OCI-LY7 (cell line): ENCODE measurements at regions not wholly inside any gene's neighbourhood (a gene's known extent, or its start where the extent isn't known, plus 50 kb on each side); places are given as distances from the start of the nearest gene placed in this dataset.

Source experiments
- BruUV-seq: library from RNA; stranded (reverse); fragments of 400-500 nt; replicated peaks from 2 replicates; lab custom pipeline; 2021; lab: Mats Ljungman, UMichigan
- CTCF ChIA-PET: fragments of 300-600 bp; sonication (Branson Sonifier 250); formaldehyde crosslinking; loops from one replicate; lab custom pipeline; 2022; ENCODE audit warnings: antibody characterized with exemption; ENCODE audit not compliant: unreplicated experiment; lab: Charles Lee
- POLR2A ChIA-PET: fragments of 300-600 bp; sonication (Branson Sonifier 250); formaldehyde crosslinking; loops from one replicate; lab custom pipeline; 2022; ENCODE audit warnings: antibody characterized with exemption; lab: Charles Lee
- DNase-seq: peaks from one replicate; pipeline ENCODE4 v3.0.0-alpha.2; 2015; ENCODE audit warnings: low spot score
- H2AFZ ChIP-seq: fragments of 200-600 bp; sonication (generic), shearing (Covaris generic); 2 replicates; pipeline ENCODE4 v1.6.1; 2014; ENCODE audit warnings: mild to moderate bottlenecking, antibody characterized with exemption, low read length, moderate library complexity
- H3K27ac ChIP-seq: fragments of 200-600 bp; sonication (generic); 2 replicates; pipeline ENCODE4 v1.5.1; 2014; ENCODE audit warnings: mixed run types, low read depth, mild to moderate bottlenecking, moderate library complexity, low read length, inconsistent platforms; ENCODE audit not compliant: poor library complexity, severe bottlenecking
- H3K36me3 ChIP-seq: fragments of 200-600 bp; sonication (generic); 2 replicates; pipeline ENCODE4 v1.6.1; 2014; ENCODE audit warnings: mild to moderate bottlenecking, antibody characterized with exemption, low read length, moderate library complexity, mixed read lengths; ENCODE audit not compliant: insufficient read depth
- H3K4me1 ChIP-seq: fragments of 200-600 bp; sonication (generic); 2 replicates; pipeline ENCODE4 v1.5.1; 2014; ENCODE audit warnings: mild to moderate bottlenecking, low read length; ENCODE audit not compliant: insufficient read depth, poor library complexity, severe bottlenecking
- H3K4me2 ChIP-seq: fragments of 200-600 bp; sonication (generic); 2 replicates; pipeline ENCODE4 v1.6.1; 2014; ENCODE audit warnings: mild to moderate bottlenecking, low read length
- H3K4me3 ChIP-seq: fragments of 200-600 bp; sonication (generic); 2 replicates; pipeline ENCODE4 v1.5.1; 2014; ENCODE audit warnings: mild to moderate bottlenecking, low read depth, low read length; ENCODE audit not compliant: poor library complexity, severe bottlenecking
- H3K79me2 ChIP-seq: fragments of 200-600 bp; sonication (generic); 2 replicates; pipeline ENCODE4 v1.6.1; 2016; ENCODE audit warnings: low read depth, mild to moderate bottlenecking, low read length, moderate library complexity, mixed read lengths; ENCODE audit not compliant: insufficient read depth
- H3K9me2 ChIP-seq: fragments of 200-600 bp; sonication (generic); 2 replicates; pipeline ENCODE4 v1.6.1; 2016; ENCODE audit warnings: mild to moderate bottlenecking, low read length, mixed read lengths; ENCODE audit not compliant: insufficient read depth
- H3K9me3 ChIP-seq: fragments of 200-600 bp; sonication (generic); 2 replicates; pipeline ENCODE4 v1.6.1; 2014; ENCODE audit warnings: mild to moderate bottlenecking, mixed run types, low read length, mixed read lengths
- H4K20me1 ChIP-seq: fragments of 200-600 bp; sonication (generic); 2 replicates; pipeline ENCODE4 v1.6.1; 2014; ENCODE audit warnings: mild to moderate bottlenecking, antibody characterized with exemption, low read length, moderate library complexity, mixed read lengths; ENCODE audit not compliant: insufficient read depth
- EZH2phosphoT487 ChIP-seq: fragments of 200-600 bp; sonication (generic); IDR thresholded peaks from 2 replicates; pipeline ENCODE4 v1.6.1; 2018; ENCODE audit warnings: low read depth, borderline replicate concordance, mild to moderate bottlenecking, mixed run types, antibody characterized with exemption, low read length, moderate library complexity, mixed read lengths
- intact Hi-C: fragments of 100-400 bp; cut with micrococcal nuclease; formaldehyde crosslinking; loops from one replicate; pipeline ENCODE4 v1.10.0; 2022; ENCODE audit not compliant: unreplicated experiment
- TF ChIP-seq, protein P1 (sequence below): fragments of 200-600 bp; sonication (generic); conservative IDR thresholded peaks from 2 replicates; pipeline ENCODE4 v1.5.1; 2014; ENCODE audit warnings: mild to moderate bottlenecking, antibody characterized with exemption, low read length, moderate library complexity, mixed read lengths

DNA sequence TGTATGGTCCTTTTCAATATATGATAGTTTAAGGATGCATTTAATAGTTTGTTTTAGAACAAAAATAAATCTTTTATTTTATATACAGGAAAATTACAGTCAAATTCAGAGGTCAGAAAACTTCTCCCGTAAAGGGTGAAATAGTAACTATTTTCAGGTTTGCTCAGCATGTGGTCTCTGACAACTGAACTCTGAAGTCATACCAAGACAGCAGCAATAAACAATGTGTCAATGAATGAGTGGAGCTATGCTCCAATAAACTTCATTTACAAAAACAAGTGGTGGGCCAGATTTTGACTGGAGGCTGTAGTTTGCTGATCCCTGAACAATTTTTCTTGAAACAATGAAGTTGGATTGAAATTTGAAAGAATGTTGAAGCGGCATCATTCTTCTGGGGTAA, 123.6 kb downstream of the ZNF248 start:
- H3K4me3 ChIP-seq = no peak overlapping the region
- DNase-seq = no peak
- ChIA-PET CTCF (no interaction called here), POLR2A (interaction anchor here (0.5 kb wide), 1 partner anchor 45 kb away, joined by 3 read pairs; no protein-coding TSS in a partner anchor)
- H3K36me3 ChIP-seq = no peaks in the 10 kb centered on the region
- no peaks in the 10 kb centered on the region for H3K79me2 ChIP-seq
- intact Hi-C loops = no loop called here
- H3K4me2 ChIP-seq = no peak overlapping the region
- H3K9me3 ChIP-seq = no peaks in the 10 kb centered on the region
- no peak overlapping the region for H3K27ac ChIP-seq
- TF ChIP-seq, protein P1, sequence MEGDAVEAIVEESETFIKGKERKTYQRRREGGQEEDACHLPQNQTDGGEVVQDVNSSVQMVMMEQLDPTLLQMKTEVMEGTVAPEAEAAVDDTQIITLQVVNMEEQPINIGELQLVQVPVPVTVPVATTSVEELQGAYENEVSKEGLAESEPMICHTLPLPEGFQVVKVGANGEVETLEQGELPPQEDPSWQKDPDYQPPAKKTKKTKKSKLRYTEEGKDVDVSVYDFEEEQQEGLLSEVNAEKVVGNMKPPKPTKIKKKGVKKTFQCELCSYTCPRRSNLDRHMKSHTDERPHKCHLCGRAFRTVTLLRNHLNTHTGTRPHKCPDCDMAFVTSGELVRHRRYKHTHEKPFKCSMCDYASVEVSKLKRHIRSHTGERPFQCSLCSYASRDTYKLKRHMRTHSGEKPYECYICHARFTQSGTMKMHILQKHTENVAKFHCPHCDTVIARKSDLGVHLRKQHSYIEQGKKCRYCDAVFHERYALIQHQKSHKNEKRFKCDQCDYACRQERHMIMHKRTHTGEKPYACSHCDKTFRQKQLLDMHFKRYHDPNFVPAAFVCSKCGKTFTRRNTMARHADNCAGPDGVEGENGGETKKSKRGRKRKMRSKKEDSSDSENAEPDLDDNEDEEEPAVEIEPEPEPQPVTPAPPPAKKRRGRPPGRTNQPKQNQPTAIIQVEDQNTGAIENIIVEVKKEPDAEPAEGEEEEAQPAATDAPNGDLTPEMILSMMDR = no peak
- TF ChIP-seq EZH2phosphoT487 = no peak
- H3K4me1 ChIP-seq = no peaks in the 10 kb centered on the region
- H2AFZ ChIP-seq = no peak overlapping the region
- BruUV-seq = no TSS peak
- H4K20me1 ChIP-seq = no peaks in the 10 kb centered on the region
- no peaks in the 10 kb centered on the region for H3K9me2 ChIP-seq

DNA sequence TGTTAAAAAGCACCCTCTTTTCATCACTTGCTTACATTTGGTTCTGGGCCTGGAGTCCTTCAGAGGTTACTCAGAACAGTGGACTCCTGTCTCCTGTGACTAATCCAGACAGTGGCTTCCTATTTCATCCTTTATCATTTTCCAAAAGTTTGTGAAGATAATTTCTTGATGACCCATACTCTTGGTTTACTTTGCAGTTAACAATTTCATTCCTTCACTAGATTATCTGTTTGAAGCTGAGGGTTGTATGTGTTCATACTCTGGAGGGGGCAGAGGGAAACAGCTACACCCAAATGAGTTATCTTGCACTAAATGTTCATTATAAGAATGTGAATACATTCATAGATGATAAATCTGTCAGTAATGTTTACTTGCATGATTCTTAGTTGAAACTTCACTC, 124.7 kb downstream of the ZNF248 start:
- no peak for TF ChIP-seq EZH2phosphoT487
- TF ChIP-seq, protein P1 = no peak
- Histone ChIP-seq H3K9me3 (no peaks in the 10 kb centered on the region), H3K79me2 (no peaks in the 10 kb centered on the region), H3K4me2 (no peak overlapping the region), H3K27ac (no peak overlapping the region), H3K4me1 (no peaks in the 10 kb centered on the region), H4K20me1 (no peaks in the 10 kb centered on the region), H3K36me3 (no peaks in the 10 kb centered on the region), H3K9me2 (no peaks in the 10 kb centered on the region), H2AFZ (no peak overlapping the region), H3K4me3 (no peak overlapping the region)
- no peak for DNase-seq
- ChIA-PET CTCF (no interaction called here), POLR2A (no interaction called here)
- intact Hi-C loops = no loop called here
- no TSS peak for BruUV-seq

GRCh38 chr10:37728830-37729229, 128.6 kb downstream of the ZNF248 start:
- TF ChIP-seq EZH2phosphoT487 = no peak
- TF ChIP-seq, protein P1 = no peak
- no peak overlapping the region for H3K27ac ChIP-seq
- no peak overlapping the region for H3K4me3 ChIP-seq
- no peaks in the 10 kb centered on the region for H3K79me2 ChIP-seq
- ChIA-PET POLR2A (no interaction called here), CTCF (no interaction called here)
- no peaks in the 10 kb centered on the region for H3K9me3 ChIP-seq
- intact Hi-C loops = loop anchor here (1.0 kb wide), 1 partner anchor 14 kb away; no protein-coding TSS in a partner anchor
- BruUV-seq = no TSS peak
- no peaks in the 10 kb centered on the region for H3K4me1 ChIP-seq
- H3K4me2 ChIP-seq = no peak overlapping the region
- H3K36me3 ChIP-seq = no peaks in the 10 kb centered on the region
- no peak overlapping the region for H2AFZ ChIP-seq
- DNase-seq = no peak
- no peaks in the 10 kb centered on the region for H4K20me1 ChIP-seq
- H3K9me2 ChIP-seq = no peaks in the 10 kb centered on the region
